ENCODE measurements at regions not wholly inside any gene's neighbourhood (a gene's known extent, or its start where the extent isn't known, plus 50 kb on each side); places are given as distances from the start of the nearest gene placed in this dataset.
"Not testable (repeated sequence)": the region's sequence is repeated elsewhere in the genome, so short reads cannot be mapped to it uniquely, and the experiment has no call there.

DNA sequence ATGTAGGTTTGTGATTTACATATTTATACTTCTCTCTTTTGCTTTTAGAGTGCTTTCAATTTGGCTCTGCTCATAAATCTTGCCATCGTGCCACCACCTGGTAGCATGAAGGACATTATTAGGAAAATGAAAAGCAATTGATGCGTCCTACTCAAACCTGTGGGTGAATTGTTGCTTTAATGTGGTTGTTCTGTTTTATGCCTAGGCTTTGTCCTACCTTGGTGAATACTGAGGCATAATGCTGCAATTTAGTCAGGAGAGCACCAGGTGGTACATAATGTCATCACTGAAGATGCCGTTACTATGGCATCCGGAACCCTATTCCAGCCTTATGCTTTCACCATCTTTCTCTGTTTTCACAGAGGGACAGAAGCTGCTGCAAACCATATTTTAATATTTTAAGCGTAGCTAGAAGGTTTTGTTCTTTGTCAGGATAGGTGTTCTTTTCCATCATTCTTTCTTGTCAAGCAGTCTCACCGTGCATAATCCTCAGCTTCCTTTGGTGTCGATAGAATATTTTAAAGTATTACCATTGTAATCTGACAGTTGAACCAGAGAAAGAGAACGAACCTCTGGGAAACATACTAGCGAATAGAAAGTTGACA, 68.5 kb upstream of the PKP2 start:
- Mint-ChIP-seq H3K4me3 (no peak overlapping the region), H3K9me3 (no peaks in the 10 kb centered on the region)

DNA sequence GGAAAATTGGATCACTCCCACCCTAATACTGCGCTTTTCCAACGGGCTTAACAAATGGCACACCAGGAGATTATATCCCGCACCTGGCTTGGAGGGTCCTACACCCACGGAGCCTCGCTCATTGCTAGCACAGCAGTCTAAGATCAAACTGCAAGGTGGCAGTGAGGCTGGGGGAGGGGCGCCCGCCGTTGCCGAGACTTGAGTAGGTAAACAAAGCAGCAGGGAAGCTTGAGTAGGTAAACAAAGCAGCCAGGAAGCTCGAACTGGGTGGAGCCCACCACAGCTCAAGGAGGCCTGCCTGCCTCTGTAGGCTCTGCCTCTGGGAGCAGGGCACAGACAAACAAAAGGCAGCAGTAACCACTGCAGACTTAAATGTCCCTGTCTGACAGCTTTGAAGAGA, 59.8 kb upstream of the PKP2 start:
- H3K4me3 Mint-ChIP-seq; H3K36me3 Mint-ChIP-seq; H3K27me3 Mint-ChIP-seq; DNase-seq; H3K4me1 Mint-ChIP-seq (ENCODE audit: low read depth); H3K27ac Mint-ChIP-seq; intact Hi-C loops (cut with micrococcal nuclease); H3K9me3 Mint-ChIP-seq; POLR2A ChIA-PET; CTCF ChIA-PET: not testable (repeated sequence)

More for the DNA sequence above, 68.5 kb upstream of the PKP2 start:
- H3K4me1 Mint-ChIP-seq (ENCODE audit: low read depth) = no peaks in the 10 kb centered on the region
- H3K36me3 Mint-ChIP-seq = no peaks in the 10 kb centered on the region
- no peaks in the 10 kb centered on the region for H3K27me3 Mint-ChIP-seq
- ChIA-PET POLR2A (no interaction called here), CTCF (no interaction called here)
- H3K27ac Mint-ChIP-seq = no peak overlapping the region
- no peak for DNase-seq
- intact Hi-C loops (cut with micrococcal nuclease) = no loop called here

DNA sequence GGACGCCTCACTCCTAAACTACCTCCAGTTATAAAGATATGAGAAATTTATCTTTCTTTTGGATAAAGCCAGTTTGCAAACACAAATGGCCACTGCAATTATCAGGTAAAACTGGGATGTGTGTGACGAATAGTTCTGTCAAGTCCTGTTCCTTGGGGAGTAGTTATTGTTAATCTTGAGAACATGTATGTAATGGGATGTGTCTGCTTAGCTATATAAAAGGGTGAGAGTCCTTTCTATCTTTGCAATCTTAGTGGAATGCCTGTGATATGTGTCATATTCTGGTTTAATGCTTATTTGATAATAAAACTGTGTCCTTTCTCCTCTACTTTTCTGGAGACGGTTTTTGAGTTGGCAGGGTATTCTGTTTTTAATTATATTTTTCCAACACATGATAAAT, 56.1 kb upstream of the PKP2 start:
- intact Hi-C loops (cut with micrococcal nuclease) = no loop called here
- Mint-ChIP-seq H3K4me3 (no peak overlapping the region), H3K36me3 (no peaks in the 10 kb centered on the region), H3K27ac (no peak overlapping the region), H3K9me3 (no peaks in the 10 kb centered on the region), H3K4me1 (ENCODE audit: low read depth) (no peaks in the 10 kb centered on the region), H3K27me3 (no peaks in the 10 kb centered on the region)
- ChIA-PET CTCF (no interaction called here), POLR2A (no interaction called here)
- no peak for DNase-seq

DNA sequence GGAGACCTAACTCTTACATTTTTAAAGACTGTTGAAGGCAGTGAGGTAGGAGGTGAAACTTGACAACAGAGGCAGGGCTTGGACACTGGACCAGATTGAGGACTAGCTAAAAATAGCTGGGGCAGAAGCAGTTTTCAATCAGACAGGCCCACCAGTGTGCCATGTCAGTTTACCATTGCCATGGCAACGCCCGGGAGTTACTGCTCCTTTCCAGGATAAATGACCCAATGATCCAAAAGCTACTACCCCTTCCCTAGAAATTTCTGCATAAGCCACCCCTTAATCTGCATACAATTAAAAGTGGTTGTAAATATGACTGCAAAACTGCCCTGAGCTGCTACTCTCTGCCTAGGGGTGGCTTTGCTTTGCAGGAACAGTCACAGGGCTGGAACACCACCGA, 53.2 kb upstream of the PKP2 start:
- no peak for DNase-seq
- Mint-ChIP-seq H3K9me3 (no peaks in the 10 kb centered on the region), H3K27ac (no peak overlapping the region), H3K36me3 (no peaks in the 10 kb centered on the region), H3K4me1 (ENCODE audit: low read depth) (no peaks in the 10 kb centered on the region), H3K27me3 (no peaks in the 10 kb centered on the region), H3K4me3 (no peak overlapping the region)
- CTCF ChIA-PET = no interaction called here
- intact Hi-C loops (cut with micrococcal nuclease) = no loop called here
- POLR2A ChIA-PET = no interaction called here

DNA sequence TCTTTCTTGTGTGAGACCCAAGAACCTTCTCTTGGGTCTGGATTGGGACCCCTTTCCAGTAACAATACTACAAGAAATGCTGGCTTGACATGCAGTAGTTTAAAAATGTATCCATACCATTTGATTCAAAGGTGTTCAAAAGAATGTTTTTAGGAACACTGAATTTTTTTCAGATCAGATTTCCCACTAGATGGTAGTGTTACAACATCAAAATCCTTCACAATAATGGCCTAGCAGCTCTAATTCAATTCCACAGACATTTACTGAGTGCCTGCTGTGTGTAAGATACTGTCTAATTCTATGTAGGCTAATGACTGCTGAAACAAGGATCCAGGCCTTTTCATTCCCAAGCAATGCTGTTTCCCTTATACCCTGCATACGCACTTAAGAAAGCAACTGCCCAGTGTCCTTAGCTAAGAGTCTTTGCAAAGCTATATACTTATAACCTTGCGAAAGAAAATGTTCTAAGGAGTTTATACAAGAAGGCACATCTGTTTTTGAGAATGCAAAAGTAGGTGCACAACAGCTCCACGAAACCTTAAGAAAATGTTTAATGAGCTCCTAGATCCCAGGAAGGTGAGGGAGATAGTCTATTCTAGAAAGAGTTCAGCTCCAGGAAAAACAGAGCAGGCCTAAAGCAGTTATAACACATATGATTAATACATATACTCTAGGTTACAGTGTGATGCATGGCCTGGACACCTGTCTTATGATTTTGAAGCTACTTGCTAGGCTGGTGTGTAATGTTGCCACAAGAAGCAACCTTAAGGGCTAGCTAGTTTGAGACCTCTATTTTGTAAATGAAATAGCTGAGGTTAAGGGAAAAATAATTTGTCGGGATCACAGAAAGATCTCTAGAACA, 50.9 kb upstream of the PKP2 start:
- Mint-ChIP-seq H3K27ac (no peak overlapping the region), H3K27me3 (no peaks in the 10 kb centered on the region), H3K4me1 (ENCODE audit: low read depth) (no peaks in the 10 kb centered on the region), H3K9me3 (no peaks in the 10 kb centered on the region), H3K4me3 (no peak overlapping the region), H3K36me3 (no peaks in the 10 kb centered on the region)
- intact Hi-C loops (cut with micrococcal nuclease) = no loop called here
- CTCF ChIA-PET = interaction anchor here (0.6 kb wide), 1 partner anchor 259 kb away, joined by 3 read pairs; no protein-coding TSS in a partner anchor
- no peak for DNase-seq
- POLR2A ChIA-PET = no interaction called here

DNA sequence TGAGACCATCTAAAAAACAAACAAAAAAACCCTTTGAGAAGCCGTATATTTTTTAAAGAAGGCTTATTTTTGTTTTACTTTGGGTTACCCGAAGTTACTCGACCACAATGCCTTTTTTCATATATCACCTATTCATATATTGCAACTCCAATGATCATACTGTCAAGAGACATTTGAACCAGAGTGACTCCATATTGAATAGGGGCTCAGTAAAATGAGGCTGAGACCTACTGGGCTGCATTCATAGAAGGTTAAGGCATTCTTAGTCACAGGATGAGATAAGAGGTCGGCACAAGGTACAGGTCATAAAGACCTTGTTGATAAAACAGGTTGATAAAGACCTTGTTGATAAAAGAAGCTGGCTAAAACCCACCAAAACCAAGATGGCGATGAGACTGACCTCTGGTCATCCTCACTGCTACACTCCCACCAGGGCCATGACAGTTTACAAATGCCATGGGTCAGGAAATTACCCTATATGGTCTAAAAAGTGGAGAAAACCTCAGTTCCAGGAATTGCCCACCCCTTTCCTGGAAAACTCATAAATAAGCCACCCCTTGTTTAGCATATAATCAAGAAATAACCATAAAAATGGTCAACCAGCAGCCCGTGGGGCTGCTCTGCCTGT, 50.0 kb upstream of the PKP2 start:
- Mint-ChIP-seq H3K4me3 (no peak overlapping the region), H3K27me3 (no peaks in the 10 kb centered on the region), H3K27ac (no peak overlapping the region), H3K9me3 (no peaks in the 10 kb centered on the region), H3K4me1 (ENCODE audit: low read depth) (no peaks in the 10 kb centered on the region), H3K36me3 (no peaks in the 10 kb centered on the region)
- no peak for DNase-seq
- intact Hi-C loops (cut with micrococcal nuclease) = no loop called here
- ChIA-PET POLR2A (no interaction called here), CTCF (no interaction called here)

Data from activated CD4-positive, alpha-beta memory T cell treated with anti-CD3 and anti-CD28 coated beads for 36 hours (primary cell).